Activated B cell treated with CpG ODN at 0.5 μM for 24 hours (primary cell): ENCODE measurements at regions not wholly inside any gene's neighbourhood (a gene's known extent, or its start where the extent isn't known, plus 50 kb on each side); places are given as distances from the start of the nearest gene placed in this dataset.

Source experiments
- ATAC-seq: fragments of 200-7000 bp; cut with Tn5 transposase; one replicate; pipeline ENCODE4 v1.10.0; 2021; ENCODE audit warnings: low read depth, mild to moderate bottlenecking, moderate library complexity
- CTCF ChIA-PET: fragments of 350-600 bp; sonication (Branson Sonifier 250); formaldehyde crosslinking; loops from one replicate; lab custom pipeline; 2021; ENCODE audit warnings: antibody characterized with exemption; lab: Charles Lee
- POLR2A ChIA-PET: fragments of 350-600 bp; sonication (Branson Sonifier 250); formaldehyde crosslinking; loops from one replicate; lab custom pipeline; 2021; ENCODE audit warnings: antibody characterized with exemption; lab: Charles Lee
- DNase-seq: peaks from one replicate; pipeline ENCODE4 v3.0.0; 2022
- H3K27ac Mint-ChIP-seq: one replicate; pipeline ENCODE4 v1.8.0; 2020; ENCODE audit warnings: mixed read lengths
- H3K27me3 Mint-ChIP-seq: one replicate; pipeline ENCODE4 v1.8.0; 2021; ENCODE audit warnings: mixed read lengths
- H3K36me3 Mint-ChIP-seq: one replicate; pipeline ENCODE4 v1.8.0; 2021; ENCODE audit warnings: low read depth, mixed read lengths
- H3K4me1 Mint-ChIP-seq: one replicate; pipeline ENCODE4 v1.8.0; 2021; ENCODE audit warnings: mixed read lengths
- H3K4me3 Mint-ChIP-seq: one replicate; pipeline ENCODE4 v1.8.0; 2020; ENCODE audit warnings: mild to moderate bottlenecking, mixed read lengths
- H3K9me3 Mint-ChIP-seq: one replicate; pipeline ENCODE4 v1.8.0; 2020; ENCODE audit warnings: mixed read lengths
- intact Hi-C: fragments of 100-400 bp; cut with micrococcal nuclease; formaldehyde crosslinking; loops from one replicate; pipeline ENCODE4 v1.15.1; 2024
- TF ChIP-seq, protein P1 (sequence below): fragments of 200-600 bp; IDR thresholded peaks from one replicate; pipeline ENCODE4 v1.8.0; 2022; ENCODE audit warnings: antibody characterized with exemption, mild to moderate bottlenecking

DNA sequence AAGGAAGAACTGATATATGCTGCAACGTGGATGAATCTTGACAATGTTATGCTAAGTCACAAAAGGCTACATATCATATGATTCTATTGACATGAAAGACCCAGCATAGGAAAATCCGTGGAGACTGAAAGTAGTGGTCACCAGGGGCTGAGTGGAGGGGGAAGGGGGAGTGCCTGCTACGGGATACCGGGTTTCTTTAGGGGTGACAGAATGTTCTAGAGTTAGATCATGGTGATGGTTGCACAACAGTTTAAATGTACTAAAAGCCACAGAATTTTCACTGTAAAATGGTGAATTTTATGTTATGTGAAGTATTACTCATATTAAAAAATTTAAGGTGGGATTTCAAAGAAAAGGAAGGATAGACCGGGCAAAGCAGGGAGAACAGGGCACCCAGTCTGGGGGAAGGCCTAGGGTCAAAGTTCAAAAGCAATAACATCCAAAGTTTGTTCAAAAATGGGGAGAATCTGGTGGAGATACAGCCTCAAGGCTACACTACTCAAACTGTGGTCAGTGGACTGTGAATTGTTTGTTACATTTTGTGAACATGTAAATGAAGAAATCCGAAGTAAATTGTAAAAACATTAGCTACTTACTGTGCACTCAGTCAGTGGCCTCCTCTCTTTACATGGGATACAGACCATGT lies 74.2 kb upstream of the FNDC3B start:
- ChIA-PET CTCF (no interaction called here), POLR2A (no interaction called here)
- no peak for ATAC-seq
- H3K36me3 Mint-ChIP-seq, result no peaks in the 10 kb centered on the region
- no peak for DNase-seq
- no peaks in the 10 kb centered on the region for H3K9me3 Mint-ChIP-seq
- intact Hi-C loops, result no loop called here
- TF ChIP-seq, protein P1, sequence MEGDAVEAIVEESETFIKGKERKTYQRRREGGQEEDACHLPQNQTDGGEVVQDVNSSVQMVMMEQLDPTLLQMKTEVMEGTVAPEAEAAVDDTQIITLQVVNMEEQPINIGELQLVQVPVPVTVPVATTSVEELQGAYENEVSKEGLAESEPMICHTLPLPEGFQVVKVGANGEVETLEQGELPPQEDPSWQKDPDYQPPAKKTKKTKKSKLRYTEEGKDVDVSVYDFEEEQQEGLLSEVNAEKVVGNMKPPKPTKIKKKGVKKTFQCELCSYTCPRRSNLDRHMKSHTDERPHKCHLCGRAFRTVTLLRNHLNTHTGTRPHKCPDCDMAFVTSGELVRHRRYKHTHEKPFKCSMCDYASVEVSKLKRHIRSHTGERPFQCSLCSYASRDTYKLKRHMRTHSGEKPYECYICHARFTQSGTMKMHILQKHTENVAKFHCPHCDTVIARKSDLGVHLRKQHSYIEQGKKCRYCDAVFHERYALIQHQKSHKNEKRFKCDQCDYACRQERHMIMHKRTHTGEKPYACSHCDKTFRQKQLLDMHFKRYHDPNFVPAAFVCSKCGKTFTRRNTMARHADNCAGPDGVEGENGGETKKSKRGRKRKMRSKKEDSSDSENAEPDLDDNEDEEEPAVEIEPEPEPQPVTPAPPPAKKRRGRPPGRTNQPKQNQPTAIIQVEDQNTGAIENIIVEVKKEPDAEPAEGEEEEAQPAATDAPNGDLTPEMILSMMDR, result no peak
- no peak overlapping the region for H3K27ac Mint-ChIP-seq
- H3K27me3 Mint-ChIP-seq, result no peaks in the 10 kb centered on the region
- H3K4me3 Mint-ChIP-seq, result no peak overlapping the region
- no peaks in the 10 kb centered on the region for H3K4me1 Mint-ChIP-seq

GRCh38 chr3:171966533-171967136 lies 72.7 kb upstream of the FNDC3B start:
- H3K27ac Mint-ChIP-seq, result no peak overlapping the region
- CTCF ChIA-PET, result no interaction called here
- H3K4me1 Mint-ChIP-seq, result no peaks in the 10 kb centered on the region
- intact Hi-C loops, result no loop called here
- H3K4me3 Mint-ChIP-seq, result no peak overlapping the region
- H3K36me3 Mint-ChIP-seq, result no peaks in the 10 kb centered on the region
- no peaks in the 10 kb centered on the region for H3K27me3 Mint-ChIP-seq
- TF ChIP-seq, protein P1, result no peak
- ATAC-seq (no peak), DNase-seq (no peak)
- POLR2A ChIA-PET, result no interaction called here
- H3K9me3 Mint-ChIP-seq, result no peaks in the 10 kb centered on the region

- ATAC-seq (no peak), DNase-seq (no peak)
- Mint-ChIP-seq H3K27me3 (peaks cover 5% of the 10 kb centered on the region), H3K9me3 (no peaks in the 10 kb centered on the region), H3K4me1 (no peaks in the 10 kb centered on the region), H3K4me3 (no peak overlapping the region), H3K36me3 (no peaks in the 10 kb centered on the region), H3K27ac (no peak overlapping the region)
- ChIA-PET POLR2A (no interaction called here), CTCF (no interaction called here)
- TF ChIP-seq, protein P1, result no peak
- intact Hi-C loops, result no loop called here
Observed at GRCh38 chr3:171967137-171967783, 72.1 kb upstream of the FNDC3B start.

DNA sequence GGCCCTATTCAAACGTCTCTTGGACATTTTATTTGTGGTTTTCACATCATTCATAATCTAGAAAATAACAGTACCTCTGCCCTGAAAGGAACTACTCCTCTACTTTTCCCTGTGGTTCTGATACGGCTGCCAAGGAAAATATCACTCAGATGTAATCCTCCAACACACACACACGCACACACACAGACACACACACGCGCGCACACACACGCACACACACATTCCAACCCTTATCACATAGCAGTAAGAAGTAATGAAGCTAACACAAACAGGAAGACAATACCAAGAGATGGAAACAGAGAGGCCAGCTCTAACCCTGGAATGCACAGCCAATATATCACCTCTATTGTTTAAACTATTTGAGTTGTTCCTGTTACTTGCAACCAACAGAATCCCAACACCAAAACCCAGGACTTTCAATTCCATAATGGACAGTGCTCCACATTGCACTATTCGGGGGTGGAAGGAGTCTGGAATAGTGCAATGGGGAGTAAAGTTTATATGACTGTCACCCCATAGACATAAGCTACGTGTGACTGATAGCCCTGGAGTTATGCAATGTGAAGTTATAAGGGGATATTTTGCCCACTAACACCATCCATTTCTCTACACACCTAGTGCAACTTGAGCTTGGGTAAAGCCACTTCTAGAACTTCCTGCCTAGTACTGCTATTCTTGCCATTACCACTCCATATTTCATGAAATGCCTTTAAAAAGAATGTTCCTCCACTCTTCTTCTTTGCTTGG lies 71.3 kb upstream of the FNDC3B start:
- ATAC-seq (no peak), DNase-seq (no peak)
- POLR2A ChIA-PET, result no interaction called here
- no peaks in the 10 kb centered on the region for H3K4me1 Mint-ChIP-seq
- H3K27me3 Mint-ChIP-seq, result peaks cover 5% of the 10 kb centered on the region
- TF ChIP-seq, protein P1, result no peak
- H3K4me3 Mint-ChIP-seq, result no peak overlapping the region
- H3K36me3 Mint-ChIP-seq, result no peaks in the 10 kb centered on the region
- H3K27ac Mint-ChIP-seq, result no peak overlapping the region
- intact Hi-C loops, result no loop called here
- no peaks in the 10 kb centered on the region for H3K9me3 Mint-ChIP-seq
- CTCF ChIA-PET, result no interaction called here

- intact Hi-C loops, result no loop called here
- TF ChIP-seq, protein P1, result no peak
- Mint-ChIP-seq H3K36me3 (no peaks in the 10 kb centered on the region), H3K9me3 (no peaks in the 10 kb centered on the region), H3K27ac (no peak overlapping the region), H3K27me3 (peaks cover 5% of the 10 kb centered on the region), H3K4me3 (no peak overlapping the region), H3K4me1 (no peaks in the 10 kb centered on the region)
- no peak for DNase-seq
- ATAC-seq, result no peak
- ChIA-PET POLR2A (no interaction called here), CTCF (no interaction called here)
Observed at GRCh38 chr3:171970301-171970788, 69.0 kb upstream of the FNDC3B start.
